ENCODE measurements at regions not wholly inside any gene's neighbourhood (a gene's known extent, or its start where the extent isn't known, plus 50 kb on each side); places are given as distances from the start of the nearest gene placed in this dataset.

GRCh38 chr10:4195213-4195612 lies 410.2 kb upstream of the KLF6 start (continued):
- TF ChIP-seq USF1 (CRISPR knock-in tag; IDR thresholded peaks at IDR 0.05) (no peak), IRF2 (CRISPR knock-in tag; IDR thresholded peaks at IDR 0.05; ENCODE audit: borderline replicate concordance, low read depth) (no peak), TEAD1 (CRISPR knock-in tag; IDR thresholded peaks at IDR 0.05) (no peak), SMAD4 (CRISPR knock-in tag; IDR thresholded peaks at IDR 0.05) (no peak), CDX4 (CRISPR knock-in tag; IDR thresholded peaks at IDR 0.05; ENCODE audit: borderline replicate concordance) (no peak), ZBTB21 (CRISPR knock-in tag; IDR thresholded peaks at IDR 0.05; ENCODE audit: borderline replicate concordance) (no peak)

- ChIA-PET CTCF (no interaction called here), POLR2A (no interaction called here)
- H3K27ac Mint-ChIP-seq: no peak overlapping the region
- no peak for ATAC-seq
- no peaks in the 10 kb centered on the region; the same call in 1 of the 2 replicates for H3K27me3 Mint-ChIP-seq (ENCODE audit: low read depth)
- DNase-seq (ENCODE audit: low spot score): no peak
- no peak overlapping the region for H3K4me3 Mint-ChIP-seq
- no peaks in the 10 kb centered on the region for H3K4me1 Mint-ChIP-seq
- no peaks in the 10 kb centered on the region; the same call in 1 of the 2 replicates for H3K9me3 Mint-ChIP-seq
- TF ChIP-seq ZNF121 (CRISPR knock-in tag; IDR thresholded peaks at IDR 0.05) (no peak), CTCF (IDR thresholded peaks at IDR 0.05) (no peak), STAT6 (CRISPR knock-in tag; conservative IDR thresholded peaks at IDR 0.05; ENCODE audit: low read depth) (no peak)
- no peaks in the 10 kb centered on the region for H3K36me3 Mint-ChIP-seq
These were observed 409.2 kb upstream of the KLF6 start for GRCh38 chr10:4194231-4194630.

- no peak for DNase-seq (ENCODE audit: low spot score)
- POLR2A ChIA-PET: no interaction called here
- H3K4me1 Mint-ChIP-seq: no peaks in the 10 kb centered on the region
- no peak overlapping the region for H3K27ac Mint-ChIP-seq
- no peaks in the 10 kb centered on the region for H3K36me3 Mint-ChIP-seq
- H3K27me3 Mint-ChIP-seq (ENCODE audit: low read depth): no peaks in the 10 kb centered on the region; the same call in 1 of the 2 replicates
- H3K9me3 Mint-ChIP-seq: no peaks in the 10 kb centered on the region; the same call in 1 of the 2 replicates
- CTCF ChIA-PET: no interaction called here
- TF ChIP-seq ZNF263 (CRISPR knock-in tag; IDR thresholded peaks at IDR 0.05; ENCODE audit: low read depth) (no peak), IRF2 (CRISPR knock-in tag; IDR thresholded peaks at IDR 0.05; ENCODE audit: borderline replicate concordance, low read depth) (no peak), SOX15 (CRISPR knock-in tag; IDR thresholded peaks at IDR 0.05) (no peak), FOXJ3 (CRISPR knock-in tag; IDR thresholded peaks at IDR 0.05; ENCODE audit: borderline replicate concordance) (no peak), ZNF423 (CRISPR knock-in tag; IDR thresholded peaks at IDR 0.05) (no peak)
- no peak overlapping the region for H3K4me3 Mint-ChIP-seq
- no peak for ATAC-seq
These were observed 406.9 kb upstream of the KLF6 start for GRCh38 chr10:4191894-4192293.

- H3K27ac Mint-ChIP-seq: no peak overlapping the region
- ATAC-seq: no peak
- ChIA-PET POLR2A (no interaction called here), CTCF (no interaction called here)
- no peak overlapping the region for H3K4me3 Mint-ChIP-seq
- no peak for TF ChIP-seq JUN (CRISPR knock-in tag; IDR thresholded peaks at IDR 0.05)
- TF ChIP-seq ELF4 (CRISPR knock-in tag; IDR thresholded peaks at IDR 0.05; ENCODE audit: low read depth): no peak
- no peak for TF ChIP-seq E2F5 (CRISPR knock-in tag; IDR thresholded peaks at IDR 0.05)
- TF ChIP-seq ZNF423 (CRISPR knock-in tag; IDR thresholded peaks at IDR 0.05): no peak
- H3K9me3 Mint-ChIP-seq: no peaks in the 10 kb centered on the region; the same call in 1 of the 2 replicates
- no peaks in the 10 kb centered on the region for H3K36me3 Mint-ChIP-seq
- H3K4me1 Mint-ChIP-seq: peaks cover 4% of the 10 kb centered on the region
- DNase-seq (ENCODE audit: low spot score): no peak
- H3K27me3 Mint-ChIP-seq (ENCODE audit: low read depth): no peaks in the 10 kb centered on the region; the same call in 1 of the 2 replicates
These were observed 406.3 kb upstream of the KLF6 start for GRCh38 chr10:4191354-4191753.
